GM13977 (cell line): ENCODE measurements at regions not wholly inside any gene's neighbourhood (a gene's known extent, or its start where the extent isn't known, plus 50 kb on each side); places are given as distances from the start of the nearest gene placed in this dataset.
A peak's percentile ranks its signal among the peaks of the same experiment; 100 is the strongest.
"Not testable (repeated sequence)": the region's sequence is repeated elsewhere in the genome, so short reads cannot be mapped to it uniquely, and the experiment has no call there.

Source experiments
- DNase-seq: peaks from one replicate; pipeline ENCODE4 v3.0.0; 2012; ENCODE audit warnings: low spot score
- CTCF ChIP-seq: IDR thresholded peaks from 2 replicates; pipeline ENCODE4 v1.5.1; 2012; ENCODE audit warnings: mild to moderate bottlenecking, control low read depth; ENCODE audit not compliant: insufficient read depth; ENCODE audit errors: extremely low read depth, missing control alignments
- in situ Hi-C: fragments of 300-500 bp; cut with MboI; formaldehyde crosslinking; loops from one replicate; pipeline ENCODE4 v1.12.0; 2022; ENCODE audit warnings: low sequenced_read_pairs, low pct_unique_long_range_greater_than_20kb, mixed read lengths, inconsistent platforms; ENCODE audit not compliant: unreplicated experiment

- no peak for DNase-seq
- no peak for TF ChIP-seq CTCF
- in situ Hi-C loops: no loop called here
Measured at GRCh38 chr4:38294238-38294637, 334.0 kb downstream of the PTTG2 start.

GRCh38 chr4:38297061-38297460 is 336.9 kb downstream of the PTTG2 start:
- in situ Hi-C loops: no loop called here
- DNase-seq: no peak
- no peak for TF ChIP-seq CTCF

- in situ Hi-C loops: no loop called here
- no peak for DNase-seq
- no peak for TF ChIP-seq CTCF
Measured at GRCh38 chr4:38298868-38299713, 338.9 kb downstream of the PTTG2 start.

GRCh38 chr4:38302910-38303309 is 342.7 kb downstream of the PTTG2 start:
- no peak for TF ChIP-seq CTCF
- DNase-seq: no peak
- in situ Hi-C loops: loop anchor here (25.0 kb wide), 1 partner anchor 241 kb away; no protein-coding TSS in a partner anchor

- DNase-seq: not testable (repeated sequence)
- in situ Hi-C loops: loop anchor here (25.0 kb wide), 1 partner anchor 242 kb away; no protein-coding TSS in a partner anchor
Measured at GRCh38 chr4:38304460-38304859, 344.3 kb downstream of the PTTG2 start.

- in situ Hi-C loops: loop anchor here (25.0 kb wide), 1 partner anchor 244 kb away; no protein-coding TSS in a partner anchor
- no peak for TF ChIP-seq CTCF
Measured at GRCh38 chr4:38306482-38307071, 346.4 kb downstream of the PTTG2 start.

GRCh38 chr4:38308728-38309311 is 348.6 kb downstream of the PTTG2 start:
- no peak for DNase-seq
- in situ Hi-C loops: loop anchor here (25.0 kb wide), 1 partner anchor 247 kb away; no protein-coding TSS in a partner anchor
- TF ChIP-seq CTCF: no peak

More at GRCh38 chr4:38306482-38307071, 346.4 kb downstream of the PTTG2 start:
- DNase-seq: peak; percentile 54
